T-cell (primary cell): ENCODE measurements at regions not wholly inside any gene's neighbourhood (a gene's known extent, or its start where the extent isn't known, plus 50 kb on each side); places are given as distances from the start of the nearest gene placed in this dataset.

Source experiments
- ATAC-seq, 4 experiments: fragments of 200-7000 bp in 3 of 4; fragments of 150-1000 bp in 1 of 4; cut with Tn5 transposase; replicated peaks in 1 of 4; 1 replicate in 3 of 4; 2 replicates in 1 of 4; pipeline ENCODE4 v1.10.0; 2021; ENCODE audit warnings: moderate library complexity in 3 of 4, mild to moderate bottlenecking in 2 of 4, moderate number of reproducible peaks in 1 of 4
- CTCF ChIA-PET, 2 donors: fragments of 300-600 bp; sonication (Branson Sonifier 250); formaldehyde crosslinking; loops; one replicate each; lab custom pipeline; 2022; ENCODE audit warnings: antibody characterized with exemption in 2 of 2; lab: Charles Lee
- POLR2A ChIA-PET, 2 donors: fragments of 300-600 bp; sonication (Branson Sonifier 250); formaldehyde crosslinking; loops; one replicate each; lab custom pipeline; 2022; ENCODE audit warnings: antibody characterized with exemption in 2 of 2; lab: Charles Lee
- DNase-seq, 35 experiments: peaks; one replicate each; pipeline versions ENCODE4 v3.0.0 to v3.0.0-alpha.2; 2013 to 2023
- H3K27ac ChIP-seq: one replicate; pipeline ENCODE4 v1.5.1; 2013; ENCODE audit warnings: low read length
- H3K27me3 ChIP-seq, 2 experiments: replicated peaks in 1 of 2; 1 replicate in 1 of 2; 2 replicates in 1 of 2; pipeline versions ENCODE4 v1.6.1 to v1.7.0; 2013; ENCODE audit warnings: low read length in 1 of 2, mixed read lengths in 1 of 2; ENCODE audit not compliant: control insufficient read depth in 2 of 2, insufficient read depth in 2 of 2; ENCODE audit errors: extremely low read depth in 1 of 2
- H3K36me3 ChIP-seq, 2 donors: 1 replicate in 1 of 2; 2 replicates in 1 of 2; pipeline versions ENCODE4 v1.6.1 to v1.7.0; 2013; ENCODE audit warnings: low read length in 1 of 2; ENCODE audit not compliant: control insufficient read depth in 2 of 2, insufficient read depth in 1 of 2; ENCODE audit errors: extremely low read depth in 1 of 2
- H3K4me1 ChIP-seq, 2 experiments: 1 replicate in 1 of 2; 2 replicates in 1 of 2; pipeline versions ENCODE4 v1.6.1 to v1.7.0; 2013; ENCODE audit warnings: low read length in 2 of 2, mixed read lengths in 1 of 2; ENCODE audit not compliant: insufficient read depth in 2 of 2, control insufficient read depth in 1 of 2; ENCODE audit errors: extremely low read depth in 1 of 2
- H3K4me3 ChIP-seq, 2 donors: 1 replicate in 1 of 2; 2 replicates in 1 of 2; pipeline versions ENCODE4 v1.5.1 to v1.7.0; 2013; ENCODE audit warnings: mild to moderate bottlenecking in 2 of 2, low read length in 1 of 2, moderate library complexity in 1 of 2; ENCODE audit not compliant: control insufficient read depth in 1 of 2; ENCODE audit errors: extremely low read depth in 1 of 2
- H3K9me3 ChIP-seq: 2 replicates; pipeline ENCODE4 v1.7.0; 2013
- H3K27ac Mint-ChIP-seq, 2 donors: one replicate each; pipeline ENCODE4 v1.8.0; 2020 to 2021; ENCODE audit warnings: mild to moderate bottlenecking in 2 of 2, mixed read lengths in 2 of 2
- H3K27me3 Mint-ChIP-seq, 2 donors: one replicate each; pipeline ENCODE4 v1.8.0; 2021 to 2022; ENCODE audit warnings: mixed read lengths in 2 of 2
- H3K36me3 Mint-ChIP-seq: one replicate; pipeline ENCODE4 v1.8.0; 2021; ENCODE audit warnings: mixed read lengths
- H3K4me1 Mint-ChIP-seq, 3 donors: one replicate each; pipeline ENCODE4 v1.8.0; 2020 to 2022; ENCODE audit warnings: mixed read lengths in 3 of 3, mild to moderate bottlenecking in 1 of 3
- H3K4me3 Mint-ChIP-seq, 3 donors: one replicate each; pipeline ENCODE4 v1.8.0; 2020 to 2022; ENCODE audit warnings: mild to moderate bottlenecking in 3 of 3, mixed read lengths in 3 of 3, moderate library complexity in 3 of 3
- H3K9me3 Mint-ChIP-seq, 3 donors: one replicate each; pipeline ENCODE4 v1.8.0; 2020 to 2022; ENCODE audit warnings: mixed read lengths in 3 of 3
- WGBS: methylation state at CpG from one replicate; pipeline ENCODE4 v1.1.5; 2013; ENCODE audit warnings: missing lambda C conversion rate; ENCODE audit not compliant: insufficient coverage; 5-methylcytosine and 5-hydroxymethylcytosine counted together

GRCh38 chr2:30379481-30379880 is 67.6 kb upstream of the LCLAT1 start:
- H3K36me3 ChIP-seq, result no peaks in the 10 kb centered on the region
- H3K4me1 ChIP-seq, result no peaks in the 10 kb centered on the region
- POLR2A ChIA-PET, result no interaction called here
- no peaks in the 10 kb centered on the region for H3K36me3 Mint-ChIP-seq
- DNase-seq, result no peak
- no peaks in the 10 kb centered on the region for H3K27me3 ChIP-seq
- ATAC-seq, result no peak
- no peak overlapping the region for H3K4me3 ChIP-seq
- no peak overlapping the region for H3K4me3 Mint-ChIP-seq
- no peak overlapping the region for H3K27ac ChIP-seq
- H3K4me1 Mint-ChIP-seq, result peaks cover 0 to 2% (median 0%) of the 10 kb centered on the region in 3 donors
- H3K27me3 Mint-ChIP-seq, result peaks cover 0 to 3% of the 10 kb centered on the region in 2 donors
- CTCF ChIA-PET, result no interaction called here
- H3K9me3 ChIP-seq, result no peaks in the 10 kb centered on the region
- H3K9me3 Mint-ChIP-seq, result peaks cover 0 to 4% (median 0%) of the 10 kb centered on the region in 3 donors
- H3K27ac Mint-ChIP-seq, result no peak overlapping the region
- no CpG with 5 or more reads among the region's 1 CpG for WGBS

- Histone ChIP-seq H3K4me3 (no peak overlapping the region), H3K4me1 (no peaks in the 10 kb centered on the region), H3K27ac (no peak overlapping the region), H3K27me3 (no peaks in the 10 kb centered on the region), H3K9me3 (no peaks in the 10 kb centered on the region), H3K36me3 (no peaks in the 10 kb centered on the region)
- POLR2A ChIA-PET, result no interaction called here
- Mint-ChIP-seq H3K36me3 (no peaks in the 10 kb centered on the region), H3K9me3 (peaks cover 0 to 4% (median 0%) of the 10 kb centered on the region in 3 donors), H3K27me3 (peaks cover 0 to 5% of the 10 kb centered on the region in 2 donors), H3K4me3 (no peak overlapping the region), H3K4me1 (no peaks in the 10 kb centered on the region), H3K27ac (no peak overlapping the region)
- ATAC-seq (no peak), DNase-seq (no peak)
- CTCF ChIA-PET, result interaction anchor here in 1 of 2 donors (0.6 kb wide), 1 partner anchor 18 kb away, joined by 4 read pairs; no protein-coding TSS in a partner anchor
- WGBS, result no CpG with 5 or more reads among the region's 3 CpGs
Observed at GRCh38 chr2:30380824-30381223, 66.2 kb upstream of the LCLAT1 start.

- WGBS, result no CpG with 5 or more reads among the region's 4 CpGs
- H3K27ac ChIP-seq, result no peak overlapping the region
- H3K4me1 Mint-ChIP-seq, result no peaks in the 10 kb centered on the region
- H3K9me3 Mint-ChIP-seq, result peaks cover 0 to 4% (median 0%) of the 10 kb centered on the region in 3 donors
- ChIA-PET POLR2A (no interaction called here), CTCF (interaction anchor here in 1 of 2 donors (0.9 kb wide), 1 partner anchor 23 kb away, joined by 3 read pairs; no protein-coding TSS in a partner anchor)
- no peaks in the 10 kb centered on the region for H3K4me1 ChIP-seq
- H3K27me3 ChIP-seq, result no peaks in the 10 kb centered on the region
- no peak for ATAC-seq
- H3K36me3 ChIP-seq, result no peaks in the 10 kb centered on the region
- H3K4me3 ChIP-seq, result no peak overlapping the region
- DNase-seq, result no peak
- H3K27me3 Mint-ChIP-seq, result peaks cover 0 to 5% of the 10 kb centered on the region in 2 donors
- no peak overlapping the region for H3K4me3 Mint-ChIP-seq
- H3K36me3 Mint-ChIP-seq, result no peaks in the 10 kb centered on the region
- no peak overlapping the region for H3K27ac Mint-ChIP-seq
- H3K9me3 ChIP-seq, result no peaks in the 10 kb centered on the region
Observed at GRCh38 chr2:30382162-30382783, 64.8 kb upstream of the LCLAT1 start.

GRCh38 chr2:30382995-30383394 is 64.1 kb upstream of the LCLAT1 start:
- H3K36me3 ChIP-seq, result no peaks in the 10 kb centered on the region
- Mint-ChIP-seq H3K36me3 (no peaks in the 10 kb centered on the region), H3K27ac (no peak overlapping the region), H3K4me3 (no peak overlapping the region), H3K27me3 (peaks cover 0 to 5% of the 10 kb centered on the region in 2 donors), H3K9me3 (peaks cover 0 to 4% (median 0%) of the 10 kb centered on the region in 3 donors), H3K4me1 (no peaks in the 10 kb centered on the region)
- no peaks in the 10 kb centered on the region for H3K27me3 ChIP-seq
- no peak for ATAC-seq
- no peak for DNase-seq
- no peaks in the 10 kb centered on the region for H3K9me3 ChIP-seq
- ChIA-PET POLR2A (interaction anchor here in 1 of 2 donors (0.6 kb wide), 1 partner anchor 136 kb away, joined by 3 read pairs; no protein-coding TSS in a partner anchor), CTCF (interaction anchor here in 1 of 2 donors (0.9 kb wide), 1 partner anchor 23 kb away, joined by 3 read pairs; no protein-coding TSS in a partner anchor)
- no peak overlapping the region for H3K27ac ChIP-seq
- WGBS, result no CpG with 5 or more reads among the region's 1 CpG
- no peaks in the 10 kb centered on the region for H3K4me1 ChIP-seq
- no peak overlapping the region for H3K4me3 ChIP-seq

- ATAC-seq, result no peak
- no peak overlapping the region for H3K4me3 ChIP-seq
- DNase-seq, result no peak
- peaks cover 0 to 5% of the 10 kb centered on the region in 2 experiments for H3K4me1 ChIP-seq
- 62% methylated on average over 5 of the region's 5 CpGs for WGBS
- H3K27ac ChIP-seq, result no peak overlapping the region
- ChIA-PET POLR2A (no interaction called here), CTCF (interaction anchor here in 1 of 2 donors (0.6 kb wide), 1 partner anchor 37 kb away, joined by 6 read pairs; no protein-coding TSS in a partner anchor)
- no peaks in the 10 kb centered on the region for H3K36me3 Mint-ChIP-seq
- H3K27me3 ChIP-seq, result no peaks in the 10 kb centered on the region
- H3K4me3 Mint-ChIP-seq, result no peak overlapping the region
- H3K27ac Mint-ChIP-seq, result no peak overlapping the region
- no peaks in the 10 kb centered on the region for H3K36me3 ChIP-seq
- peaks cover 0 to 5% of the 10 kb centered on the region in 2 donors for H3K27me3 Mint-ChIP-seq
- H3K9me3 Mint-ChIP-seq, result peaks cover 0 to 4% (median 0%) of the 10 kb centered on the region in 3 donors
- H3K4me1 Mint-ChIP-seq, result peaks cover 6 to 13% (median 7%) of the 10 kb centered on the region in 3 donors
- H3K9me3 ChIP-seq, result no peaks in the 10 kb centered on the region
Observed at GRCh38 chr2:30385327-30385726, 61.7 kb upstream of the LCLAT1 start.

- Histone ChIP-seq H3K4me3 (no peak overlapping the region), H3K27me3 (no peaks in the 10 kb centered on the region), H3K9me3 (no peaks in the 10 kb centered on the region), H3K4me1 (peaks cover 0 to 5% of the 10 kb centered on the region in 2 experiments), H3K36me3 (no peaks in the 10 kb centered on the region), H3K27ac (no peak overlapping the region)
- H3K4me3 Mint-ChIP-seq, result no peak overlapping the region
- no peak overlapping the region for H3K27ac Mint-ChIP-seq
- POLR2A ChIA-PET, result no interaction called here
- no peaks in the 10 kb centered on the region for H3K9me3 Mint-ChIP-seq
- DNase-seq, result no peak
- no peak for ATAC-seq
- CTCF ChIA-PET, result no interaction called here
- H3K4me1 Mint-ChIP-seq, result peaks cover 7 to 19% (median 11%) of the 10 kb centered on the region in 3 donors
- no peaks in the 10 kb centered on the region for H3K36me3 Mint-ChIP-seq
- no peaks in the 10 kb centered on the region for H3K27me3 Mint-ChIP-seq
Observed at GRCh38 chr2:30392097-30392496, 54.9 kb upstream of the LCLAT1 start.
